ENCODE measurements at regions not wholly inside any gene's neighbourhood (a gene's known extent, or its start where the extent isn't known, plus 50 kb on each side); places are given as distances from the start of the nearest gene placed in this dataset.

DNA sequence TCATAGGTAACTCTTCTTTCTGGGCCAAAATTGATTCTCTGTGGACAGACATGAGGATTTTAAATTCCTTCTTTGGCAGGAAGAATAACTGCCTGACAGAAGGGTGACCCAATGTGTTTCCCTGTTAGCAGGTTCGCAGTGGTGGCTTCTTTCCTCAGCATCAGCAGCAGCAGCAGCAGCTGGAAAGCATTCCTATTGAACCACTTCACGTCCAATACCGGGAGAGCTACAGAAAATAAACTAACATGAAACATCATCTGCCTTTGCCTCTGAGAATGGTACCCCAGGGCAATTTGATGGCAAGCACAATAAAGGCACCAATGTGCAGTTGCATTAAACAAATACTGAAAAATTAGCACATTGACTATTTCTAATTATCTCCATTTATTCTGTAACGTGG lies 214.5 kb downstream of the TMEM167A start:
- Histone ChIP-seq H3K27me3 (replicated peaks) (no peaks in the 10 kb centered on the region), H3K4me1 (replicated peaks) (no peaks in the 10 kb centered on the region), H3K27ac (no peak overlapping the region), H3K36me3 (no peaks in the 10 kb centered on the region), H3K9me3 (replicated peaks) (no peaks in the 10 kb centered on the region), H3K4me3 (no peak overlapping the region)
- DNase-seq (ENCODE audit: low read depth in 1 of 2, low spot score in 2 of 2): no peak

DNA sequence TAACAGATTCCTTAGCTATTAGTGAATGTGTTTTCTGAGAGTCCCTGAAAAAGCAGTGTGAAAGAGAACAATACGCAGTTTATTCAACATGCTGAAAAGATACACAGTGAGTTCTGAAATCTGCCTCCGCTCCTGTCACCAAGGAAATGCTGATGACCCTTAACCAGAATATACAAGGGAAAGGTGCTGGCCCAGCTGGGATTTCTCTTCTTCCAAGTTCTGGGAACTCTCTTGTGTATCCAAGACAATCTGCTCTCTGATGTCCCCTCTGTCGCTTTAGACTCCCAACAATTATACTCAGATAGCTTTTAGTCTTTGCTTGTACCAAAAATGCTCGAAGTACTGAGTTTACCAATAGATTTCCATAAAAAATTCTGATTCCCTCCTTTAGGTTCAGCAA lies 214.9 kb downstream of the TMEM167A start:
- no peaks in the 10 kb centered on the region for H3K4me1 ChIP-seq (replicated peaks)
- no peak overlapping the region for H3K4me3 ChIP-seq
- H3K27me3 ChIP-seq (replicated peaks): no peaks in the 10 kb centered on the region
- no peaks in the 10 kb centered on the region for H3K9me3 ChIP-seq (replicated peaks)
- no peak overlapping the region for H3K27ac ChIP-seq
- H3K36me3 ChIP-seq: no peaks in the 10 kb centered on the region
- no peak for DNase-seq (ENCODE audit: low read depth in 1 of 2, low spot score in 2 of 2)

- Histone ChIP-seq H3K9me3 (replicated peaks) (no peaks in the 10 kb centered on the region), H3K27me3 (replicated peaks) (no peaks in the 10 kb centered on the region), H3K4me3 (no peak overlapping the region), H3K27ac (no peak overlapping the region), H3K4me1 (replicated peaks) (no peaks in the 10 kb centered on the region), H3K36me3 (no peaks in the 10 kb centered on the region)
- no peak for DNase-seq (ENCODE audit: low read depth in 1 of 2, low spot score in 2 of 2)
Observed at GRCh38 chr5:82861701-82862100, 215.5 kb downstream of the TMEM167A start.

DNA sequence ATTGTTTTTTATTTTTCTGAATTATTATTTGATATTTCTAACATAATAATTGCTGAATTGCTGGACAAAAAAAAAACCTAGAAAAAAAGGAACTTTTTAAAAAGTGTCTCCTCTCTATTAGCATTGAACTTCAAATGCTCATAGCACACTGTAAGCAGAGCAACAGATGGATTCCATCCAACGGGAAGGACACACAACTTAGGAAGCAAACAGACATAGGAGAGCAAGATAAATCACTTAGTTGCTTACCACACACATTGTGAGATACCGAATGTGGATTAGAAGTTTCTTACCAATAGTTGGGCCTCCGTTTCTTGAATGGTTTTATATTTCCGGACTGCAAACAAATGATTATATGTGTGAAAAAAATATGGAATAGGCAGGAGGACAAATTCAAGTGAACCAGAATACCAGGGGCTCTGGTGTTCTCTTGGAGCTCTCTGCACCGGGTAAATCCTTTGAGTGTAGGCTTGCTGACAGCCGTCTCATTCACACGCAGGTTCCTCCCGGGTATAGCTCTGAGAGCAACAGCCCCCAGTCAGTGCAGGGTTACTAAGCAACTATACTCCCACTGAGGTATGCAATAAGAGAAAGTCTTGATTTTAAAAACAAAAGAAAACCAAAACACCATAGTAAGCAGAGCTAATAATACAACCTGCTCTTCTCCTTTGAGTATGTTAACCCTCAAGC lies 217.6 kb downstream of the TMEM167A start:
- H3K4me1 ChIP-seq (replicated peaks): no peaks in the 10 kb centered on the region
- no peak overlapping the region for H3K27ac ChIP-seq
- no peaks in the 10 kb centered on the region for H3K27me3 ChIP-seq (replicated peaks)
- H3K9me3 ChIP-seq (replicated peaks): no peaks in the 10 kb centered on the region
- no peak for DNase-seq (ENCODE audit: low read depth in 1 of 2, low spot score in 2 of 2)
- no peaks in the 10 kb centered on the region for H3K36me3 ChIP-seq
- no peak overlapping the region for H3K4me3 ChIP-seq

GRCh38 chr5:82858151-82859025 lies 218.8 kb downstream of the TMEM167A start:
- Histone ChIP-seq H3K27me3 (replicated peaks) (no peaks in the 10 kb centered on the region), H3K9me3 (replicated peaks) (no peaks in the 10 kb centered on the region), H3K4me1 (replicated peaks) (no peaks in the 10 kb centered on the region), H3K36me3 (no peaks in the 10 kb centered on the region), H3K27ac (no peak overlapping the region), H3K4me3 (no peak overlapping the region)
- no peak for DNase-seq (ENCODE audit: low read depth in 1 of 2, low spot score in 2 of 2)

DNA sequence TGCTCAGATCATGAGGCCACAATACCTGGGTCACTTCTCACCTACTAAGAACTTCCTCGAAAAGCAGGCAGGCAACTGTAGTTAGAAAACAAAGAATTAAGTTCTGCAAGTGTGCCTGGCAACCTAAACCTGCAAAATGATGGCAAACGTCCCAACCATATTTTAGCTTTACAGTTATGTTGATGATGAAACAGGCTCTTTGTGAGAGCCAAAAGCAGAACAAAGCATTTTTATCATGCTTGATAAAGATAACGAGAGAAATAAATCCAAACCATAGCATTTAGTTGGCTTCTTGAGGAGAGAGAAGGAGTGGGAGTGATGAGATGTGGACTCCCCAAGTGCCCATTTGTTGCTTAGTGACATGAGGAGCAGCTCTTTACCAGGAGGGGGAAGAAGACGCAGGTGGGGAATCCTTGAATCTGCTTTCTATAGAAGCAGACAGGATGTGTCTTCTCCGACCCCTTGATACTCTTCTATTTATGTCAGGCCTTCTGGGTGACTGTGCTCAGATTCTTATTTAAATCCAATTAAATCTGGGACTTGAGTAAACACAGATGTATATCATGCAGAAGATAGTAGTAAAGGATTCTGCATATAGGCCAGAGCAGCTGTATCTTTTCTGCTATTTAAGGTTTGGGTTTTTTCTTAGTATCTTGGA lies 221.2 kb downstream of the TMEM167A start:
- no peak for DNase-seq (ENCODE audit: low read depth in 1 of 2, low spot score in 2 of 2)
- H3K36me3 ChIP-seq: no peaks in the 10 kb centered on the region
- no peaks in the 10 kb centered on the region for H3K4me1 ChIP-seq (replicated peaks)
- H3K27ac ChIP-seq: no peak overlapping the region
- no peaks in the 10 kb centered on the region for H3K27me3 ChIP-seq (replicated peaks)
- H3K4me3 ChIP-seq: no peak overlapping the region
- H3K9me3 ChIP-seq (replicated peaks): no peaks in the 10 kb centered on the region

GRCh38 chr5:82854956-82855355 lies 222.2 kb downstream of the TMEM167A start:
- no peak for DNase-seq (ENCODE audit: low read depth in 1 of 2, low spot score in 2 of 2)
- no peaks in the 10 kb centered on the region for H3K27me3 ChIP-seq (replicated peaks)

GRCh38 chr5:82851471-82851870 lies 225.7 kb downstream of the TMEM167A start:
- Histone ChIP-seq H3K27ac (no peak overlapping the region), H3K36me3 (no peaks in the 10 kb centered on the region), H3K27me3 (replicated peaks) (no peaks in the 10 kb centered on the region), H3K4me1 (replicated peaks) (no peaks in the 10 kb centered on the region), H3K4me3 (no peak overlapping the region), H3K9me3 (replicated peaks) (no peaks in the 10 kb centered on the region)
- DNase-seq (ENCODE audit: low read depth in 1 of 2, low spot score in 2 of 2): no peak

More at GRCh38 chr5:82854956-82855355, 222.2 kb downstream of the TMEM167A start:
- no peak overlapping the region for H3K4me3 ChIP-seq
- no peaks in the 10 kb centered on the region for H3K4me1 ChIP-seq (replicated peaks)
- H3K27ac ChIP-seq: no peak overlapping the region
- H3K9me3 ChIP-seq (replicated peaks): no peaks in the 10 kb centered on the region
- H3K36me3 ChIP-seq: no peaks in the 10 kb centered on the region

- Histone ChIP-seq H3K4me1 (replicated peaks) (no peaks in the 10 kb centered on the region), H3K9me3 (replicated peaks) (no peaks in the 10 kb centered on the region), H3K36me3 (no peaks in the 10 kb centered on the region), H3K27me3 (replicated peaks) (no peaks in the 10 kb centered on the region), H3K4me3 (no peak overlapping the region), H3K27ac (no peak overlapping the region)
- no peak for DNase-seq (ENCODE audit: low read depth in 1 of 2, low spot score in 2 of 2)
Observed at GRCh38 chr5:82850393-82850792, 226.8 kb downstream of the TMEM167A start.

- no peaks in the 10 kb centered on the region for H3K27me3 ChIP-seq (replicated peaks)
- DNase-seq (ENCODE audit: low read depth in 1 of 2, low spot score in 2 of 2): no peak
- no peak overlapping the region for H3K27ac ChIP-seq
- H3K36me3 ChIP-seq: no peaks in the 10 kb centered on the region
- no peaks in the 10 kb centered on the region for H3K4me1 ChIP-seq (replicated peaks)
- no peak overlapping the region for H3K4me3 ChIP-seq
- H3K9me3 ChIP-seq (replicated peaks): no peaks in the 10 kb centered on the region
Observed at GRCh38 chr5:82849885-82850284, 227.3 kb downstream of the TMEM167A start.

DNA sequence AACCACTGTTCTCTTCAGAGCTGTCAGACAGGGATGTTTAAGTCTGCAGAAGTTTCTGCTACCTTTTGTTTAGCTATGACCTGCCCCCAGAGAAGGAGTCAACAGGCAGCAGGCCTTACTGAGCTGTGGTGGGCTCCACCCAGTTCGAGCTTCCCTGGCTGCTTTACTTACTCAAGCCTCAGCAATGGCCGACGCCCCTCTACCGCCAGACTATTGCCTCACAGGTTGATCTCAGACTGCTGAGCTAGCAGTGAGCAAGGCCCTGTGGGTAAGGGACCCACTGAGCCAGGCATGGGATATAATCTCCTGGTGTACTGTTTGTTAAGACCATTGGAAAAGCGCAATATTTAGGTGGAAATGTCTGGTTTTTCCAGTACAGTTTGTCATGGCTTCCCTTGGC lies 229.6 kb downstream of the TMEM167A start:
- Histone ChIP-seq H3K36me3 (no peaks in the 10 kb centered on the region), H3K4me3 (no peak overlapping the region), H3K9me3 (replicated peaks) (no peaks in the 10 kb centered on the region), H3K27me3 (replicated peaks) (no peaks in the 10 kb centered on the region), H3K4me1 (replicated peaks) (no peaks in the 10 kb centered on the region), H3K27ac (no peak overlapping the region)
- DNase-seq (ENCODE audit: low read depth in 1 of 2, low spot score in 2 of 2): no peak

GRCh38 chr5:82839881-82840280 lies 237.3 kb downstream of the TMEM167A start:
- no peak overlapping the region for H3K27ac ChIP-seq
- H3K27me3 ChIP-seq (replicated peaks): no peaks in the 10 kb centered on the region
- no peaks in the 10 kb centered on the region for H3K4me1 ChIP-seq (replicated peaks)
- H3K4me3 ChIP-seq: no peak overlapping the region
- no peaks in the 10 kb centered on the region for H3K36me3 ChIP-seq
- no peaks in the 10 kb centered on the region for H3K9me3 ChIP-seq (replicated peaks)
- no peak for DNase-seq (ENCODE audit: low read depth in 1 of 2, low spot score in 2 of 2)

GRCh38 chr5:82835488-82835887 lies 241.7 kb downstream of the TMEM167A start:
- Histone ChIP-seq H3K4me1 (replicated peaks) (no peaks in the 10 kb centered on the region), H3K27me3 (replicated peaks) (no peaks in the 10 kb centered on the region), H3K36me3 (no peaks in the 10 kb centered on the region), H3K4me3 (no peak overlapping the region), H3K9me3 (replicated peaks) (no peaks in the 10 kb centered on the region), H3K27ac (no peak overlapping the region)
- DNase-seq (ENCODE audit: low read depth in 1 of 2, low spot score in 2 of 2): no peak

DNA sequence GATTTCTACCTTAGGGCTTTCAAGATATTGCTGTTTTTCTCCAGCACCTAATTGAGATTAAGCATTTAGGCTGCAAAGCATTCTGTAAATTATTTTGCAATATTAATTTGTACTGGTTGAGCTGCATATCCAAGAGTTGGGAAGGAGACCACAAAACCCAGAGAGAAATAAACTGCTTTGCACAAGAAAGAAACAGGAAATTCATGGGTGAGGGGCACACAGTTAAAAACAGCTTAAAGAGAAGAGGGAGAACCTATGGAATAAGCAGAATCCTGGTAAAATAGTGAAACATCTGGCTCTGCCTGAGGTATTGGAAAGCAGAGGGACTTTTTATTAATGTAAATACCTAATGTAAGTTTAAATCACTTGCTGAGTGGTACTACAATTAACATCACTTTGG lies 243.0 kb downstream of the TMEM167A start:
- DNase-seq (ENCODE audit: low read depth in 1 of 2, low spot score in 2 of 2): no peak
- Histone ChIP-seq H3K27ac (no peak overlapping the region), H3K36me3 (no peaks in the 10 kb centered on the region), H3K4me1 (replicated peaks) (no peaks in the 10 kb centered on the region), H3K9me3 (replicated peaks) (no peaks in the 10 kb centered on the region), H3K27me3 (replicated peaks) (no peaks in the 10 kb centered on the region), H3K4me3 (no peak overlapping the region)

All from SJSA1 (cell line).